HG03571 (cell line): ENCODE measurements at regions not wholly inside any gene's neighbourhood (a gene's known extent, or its start where the extent isn't known, plus 50 kb on each side); places are given as distances from the start of the nearest gene placed in this dataset.

Experiments
- ATAC-seq: cut with Tn5 transposase; IDR thresholded peaks from one replicate; pipeline ENCODE4 v1.9.1; 2021; ENCODE audit not compliant: unreplicated experiment

GRCh38 chr2:8564475-8564874 is 117.4 kb upstream of the ID2 start:
- ATAC-seq, result no peak

- ATAC-seq, result no peak
Observed at GRCh38 chr2:8565399-8566154, 116.3 kb upstream of the ID2 start.

GRCh38 chr2:8566155-8566670 is 115.6 kb upstream of the ID2 start:
- ATAC-seq, result no peak

- no peak for ATAC-seq
Observed at GRCh38 chr2:8566774-8567468, 114.9 kb upstream of the ID2 start.

GRCh38 chr2:8567469-8568260 is 114.2 kb upstream of the ID2 start:
- no peak for ATAC-seq

GRCh38 chr2:8568543-8569302 is 113.1 kb upstream of the ID2 start:
- ATAC-seq, result no peak

- no peak for ATAC-seq
Observed at GRCh38 chr2:8569332-8569930, 112.4 kb upstream of the ID2 start.

GRCh38 chr2:8570637-8571036 is 111.2 kb upstream of the ID2 start:
- no peak for ATAC-seq

GRCh38 chr2:8571301-8571791 is 110.5 kb upstream of the ID2 start:
- ATAC-seq, result no peak

- ATAC-seq, result no peak
Observed at GRCh38 chr2:8571792-8572499, 109.9 kb upstream of the ID2 start.

GRCh38 chr2:8572712-8573233 is 109.1 kb upstream of the ID2 start:
- ATAC-seq, result no peak

GRCh38 chr2:8573234-8573941 is 108.5 kb upstream of the ID2 start:
- ATAC-seq, result no peak

- ATAC-seq, result no peak
Observed at GRCh38 chr2:8573942-8574195, 108.0 kb upstream of the ID2 start.

GRCh38 chr2:8574196-8575037 is 107.4 kb upstream of the ID2 start:
- peak; percentile 62 for ATAC-seq

GRCh38 chr2:8575038-8575833 is 106.6 kb upstream of the ID2 start:
- no peak for ATAC-seq

GRCh38 chr2:8575834-8576423 is 105.9 kb upstream of the ID2 start:
- no peak for ATAC-seq
